ENCODE measurements at regions not wholly inside any gene's neighbourhood (a gene's known extent, or its start where the extent isn't known, plus 50 kb on each side); places are given as distances from the start of the nearest gene placed in this dataset.

- no peak overlapping the region for H3K27ac ChIP-seq
- no peak overlapping the region for H3K9ac ChIP-seq
- no peaks in the 10 kb centered on the region for H3K36me3 ChIP-seq (ENCODE audit: control insufficient read depth, insufficient read depth, low read length)
- H2AFZ ChIP-seq = no peak overlapping the region
- no peaks in the 10 kb centered on the region for H3K79me2 ChIP-seq
- no peaks in the 10 kb centered on the region for H3K27me3 ChIP-seq (ENCODE audit: control insufficient read depth, insufficient read depth, low read length)
- TF ChIP-seq CTCF (IDR thresholded peaks at IDR 0.05) = no peak
- H3K4me1 ChIP-seq = no peaks in the 10 kb centered on the region
- H3K4me2 ChIP-seq (ENCODE audit: low read length) = no peak overlapping the region
- no peaks in the 10 kb centered on the region for H3K9me3 ChIP-seq (ENCODE audit: control insufficient read depth, low read length)
- H3K4me3 ChIP-seq (ENCODE audit: low read depth, low read length) = no peak overlapping the region
Observed at GRCh38 chr5:74225587-74225986, 414.9 kb downstream of the ENC1 start.

GRCh38 chr5:74224331-74224730, 416.2 kb downstream of the ENC1 start:
- Histone ChIP-seq H3K36me3 (ENCODE audit: control insufficient read depth, insufficient read depth, low read length) (no peaks in the 10 kb centered on the region), H2AFZ (no peak overlapping the region), H3K9ac (no peak overlapping the region), H3K27me3 (ENCODE audit: control insufficient read depth, insufficient read depth, low read length) (no peaks in the 10 kb centered on the region), H3K27ac (no peak overlapping the region), H3K4me3 (ENCODE audit: low read depth, low read length) (no peak overlapping the region), H3K4me1 (no peaks in the 10 kb centered on the region), H3K9me3 (ENCODE audit: control insufficient read depth, low read length) (no peaks in the 10 kb centered on the region), H3K4me2 (ENCODE audit: low read length) (no peak overlapping the region), H3K79me2 (no peaks in the 10 kb centered on the region)
- no peak for TF ChIP-seq CTCF (IDR thresholded peaks at IDR 0.05)

GRCh38 chr5:74222806-74223205, 417.7 kb downstream of the ENC1 start:
- Histone ChIP-seq H3K27ac (no peak overlapping the region), H3K79me2 (no peaks in the 10 kb centered on the region), H3K27me3 (ENCODE audit: control insufficient read depth, insufficient read depth, low read length) (no peaks in the 10 kb centered on the region), H3K9ac (no peak overlapping the region), H2AFZ (no peak overlapping the region), H3K9me3 (ENCODE audit: control insufficient read depth, low read length) (no peaks in the 10 kb centered on the region), H3K4me1 (no peaks in the 10 kb centered on the region), H3K4me2 (ENCODE audit: low read length) (no peak overlapping the region), H3K36me3 (ENCODE audit: control insufficient read depth, insufficient read depth, low read length) (no peaks in the 10 kb centered on the region), H3K4me3 (ENCODE audit: low read depth, low read length) (no peak overlapping the region)
- no peak for TF ChIP-seq CTCF (IDR thresholded peaks at IDR 0.05)

- Histone ChIP-seq H2AFZ (no peak overlapping the region), H3K27me3 (ENCODE audit: control insufficient read depth, insufficient read depth, low read length) (no peaks in the 10 kb centered on the region), H3K4me2 (ENCODE audit: low read length) (no peak overlapping the region), H3K36me3 (ENCODE audit: control insufficient read depth, insufficient read depth, low read length) (no peaks in the 10 kb centered on the region), H3K4me1 (no peaks in the 10 kb centered on the region), H3K9me3 (ENCODE audit: control insufficient read depth, low read length) (no peaks in the 10 kb centered on the region), H3K27ac (no peak overlapping the region), H3K9ac (no peak overlapping the region), H3K4me3 (ENCODE audit: low read depth, low read length) (no peak overlapping the region), H3K79me2 (no peaks in the 10 kb centered on the region)
- TF ChIP-seq CTCF (IDR thresholded peaks at IDR 0.05) = no peak
Observed at GRCh38 chr5:74221413-74221812, 419.1 kb downstream of the ENC1 start.

GRCh38 chr5:74216012-74216411, 424.5 kb downstream of the ENC1 start:
- no peak overlapping the region for H3K9ac ChIP-seq
- H3K4me2 ChIP-seq (ENCODE audit: low read length) = no peak overlapping the region
- no peaks in the 10 kb centered on the region for H3K36me3 ChIP-seq (ENCODE audit: control insufficient read depth, insufficient read depth, low read length)
- H3K79me2 ChIP-seq = no peaks in the 10 kb centered on the region
- H3K27me3 ChIP-seq (ENCODE audit: control insufficient read depth, insufficient read depth, low read length) = no peaks in the 10 kb centered on the region
- H2AFZ ChIP-seq = no peak overlapping the region
- no peak for TF ChIP-seq CTCF (IDR thresholded peaks at IDR 0.05)
- no peaks in the 10 kb centered on the region for H3K9me3 ChIP-seq (ENCODE audit: control insufficient read depth, low read length)
- H3K27ac ChIP-seq = no peak overlapping the region
- no peaks in the 10 kb centered on the region for H3K4me1 ChIP-seq
- no peak overlapping the region for H3K4me3 ChIP-seq (ENCODE audit: low read depth, low read length)

Measured in parathyroid adenoma (tissue), 2 donors.